CD4-positive, alpha-beta T cell (primary cell): ENCODE measurements at regions not wholly inside any gene's neighbourhood (a gene's known extent, or its start where the extent isn't known, plus 50 kb on each side); places are given as distances from the start of the nearest gene placed in this dataset.

Experiments used
- ATAC-seq: fragments of 200-7000 bp; cut with Tn5 transposase; one replicate; pipeline ENCODE4 v1.10.0; 2022; ENCODE audit warnings: mild to moderate bottlenecking; ENCODE audit not compliant: poor library complexity
- CTCF ChIA-PET: fragments of 350-600 bp; sonication (Branson Sonifier 250); formaldehyde crosslinking; loops from one replicate; lab custom pipeline; 2021; ENCODE audit warnings: antibody characterized with exemption, inconsistent platforms; lab: Charles Lee
- POLR2A ChIA-PET: fragments of 350-600 bp; sonication (Branson Sonifier 250); formaldehyde crosslinking; loops from one replicate; lab custom pipeline; 2021; ENCODE audit warnings: antibody characterized with exemption, inconsistent platforms; lab: Charles Lee
- DNase-seq, 14 experiments: peaks; one replicate each; pipeline ENCODE4 v3.0.0-alpha.2; 2013 to 2020; ENCODE audit warnings: mixed read lengths in 2 of 14
- H3K27ac ChIP-seq, 2 donors: one replicate each; pipeline versions ENCODE4 v1.5.1 to v1.7.0; 2013; ENCODE audit warnings: low read length in 2 of 2, low read depth in 1 of 2, mild to moderate bottlenecking in 1 of 2
- H3K27me3 ChIP-seq, 2 experiments: 1 replicate in 1 of 2; 2 replicates in 1 of 2; pipeline versions ENCODE4 v1.6.1 to v1.7.0; 2013; ENCODE audit warnings: low read length in 2 of 2, control low read depth in 1 of 2, mild to moderate bottlenecking in 1 of 2, moderate library complexity in 1 of 2; ENCODE audit not compliant: insufficient read depth in 2 of 2, control insufficient read depth in 1 of 2
- H3K36me3 ChIP-seq: one replicate; pipeline ENCODE4 v1.6.1; 2013; ENCODE audit warnings: low read length, control low read depth; ENCODE audit not compliant: insufficient read depth
- H3K4me1 ChIP-seq: one replicate; pipeline ENCODE4 v1.6.1; 2013; ENCODE audit warnings: low read length, control low read depth; ENCODE audit not compliant: insufficient read depth
- H3K4me3 ChIP-seq: one replicate; pipeline ENCODE4 v1.5.1; 2013; ENCODE audit warnings: mild to moderate bottlenecking, low read length, moderate library complexity
- H3K9me3 ChIP-seq, 2 experiments: 1 replicate in 1 of 2; 2 replicates in 1 of 2; pipeline versions ENCODE4 v1.6.1 to v1.7.0; 2013; ENCODE audit warnings: low read length in 2 of 2, mild to moderate bottlenecking in 2 of 2, control low read depth in 1 of 2, moderate library complexity in 1 of 2; ENCODE audit not compliant: control insufficient read depth in 1 of 2, insufficient read depth in 1 of 2
- H3K27ac Mint-ChIP-seq: one replicate; pipeline ENCODE4 v1.8.0; 2020; ENCODE audit warnings: mixed read lengths
- H3K27me3 Mint-ChIP-seq: one replicate; pipeline ENCODE4 v1.8.0; 2021; ENCODE audit warnings: mixed read lengths
- H3K36me3 Mint-ChIP-seq: one replicate; pipeline ENCODE4 v1.8.0; 2021; ENCODE audit warnings: low read depth, mixed read lengths
- H3K4me1 Mint-ChIP-seq: one replicate; pipeline ENCODE4 v1.8.0; 2021; ENCODE audit warnings: low read depth, mixed read lengths
- H3K4me3 Mint-ChIP-seq: one replicate; pipeline ENCODE4 v1.8.0; 2020; ENCODE audit warnings: mild to moderate bottlenecking, mixed read lengths
- H3K9me3 Mint-ChIP-seq: one replicate; pipeline ENCODE4 v1.8.0; 2020; ENCODE audit warnings: mixed read lengths
- CTCF ChIP-seq: fragments of 200-600 bp; IDR thresholded peaks from one replicate; pipeline ENCODE4 v1.8.0; 2022; ENCODE audit warnings: antibody characterized with exemption, mild to moderate bottlenecking
- intact Hi-C, 2 experiments: fragments of 100-400 bp; cut with DNase I in 1 of 2; cut with micrococcal nuclease in 1 of 2; formaldehyde crosslinking; loops; one replicate each; pipeline versions ENCODE4 v1.15.1 to v1.9.0; 2023 to 2025; cut with DNase I, micrococcal nuclease

GRCh38 chr15:79373113-79373512 lies 59.0 kb upstream of the MINAR1 start:
- ChIA-PET POLR2A (no interaction called here), CTCF (no interaction called here)
- no peak for DNase-seq
- Histone ChIP-seq H3K27me3 (no peaks in the 10 kb centered on the region), H3K9me3 (no peaks in the 10 kb centered on the region), H3K4me3 (no peak overlapping the region), H3K4me1 (no peaks in the 10 kb centered on the region), H3K27ac (no peak overlapping the region), H3K36me3 (no peaks in the 10 kb centered on the region)
- Mint-ChIP-seq H3K27ac (no peak overlapping the region), H3K27me3 (no peaks in the 10 kb centered on the region), H3K4me3 (no peak overlapping the region), H3K4me1 (no peaks in the 10 kb centered on the region), H3K9me3 (no peaks in the 10 kb centered on the region), H3K36me3 (no peaks in the 10 kb centered on the region)
- TF ChIP-seq CTCF = no peak
- ATAC-seq = no peak
- intact Hi-C loops = no loop called here

GRCh38 chr15:79373728-79374127 lies 58.4 kb upstream of the MINAR1 start:
- CTCF ChIA-PET = no interaction called here
- no peak overlapping the region for H3K4me3 Mint-ChIP-seq
- no peaks in the 10 kb centered on the region for H3K4me1 Mint-ChIP-seq
- H3K27me3 ChIP-seq = no peaks in the 10 kb centered on the region
- intact Hi-C loops = no loop called here
- no peak overlapping the region for H3K4me3 ChIP-seq
- H3K27ac Mint-ChIP-seq = no peak overlapping the region
- H3K9me3 Mint-ChIP-seq = no peaks in the 10 kb centered on the region
- H3K9me3 ChIP-seq = no peaks in the 10 kb centered on the region
- no peaks in the 10 kb centered on the region for H3K36me3 ChIP-seq
- no peak overlapping the region for H3K27ac ChIP-seq
- POLR2A ChIA-PET = no interaction called here
- TF ChIP-seq CTCF = no peak
- H3K36me3 Mint-ChIP-seq = no peaks in the 10 kb centered on the region
- DNase-seq (no peak), ATAC-seq (no peak)
- H3K4me1 ChIP-seq = no peaks in the 10 kb centered on the region
- H3K27me3 Mint-ChIP-seq = no peaks in the 10 kb centered on the region

- intact Hi-C loops = no loop called here
- Histone ChIP-seq H3K36me3 (no peaks in the 10 kb centered on the region), H3K4me1 (no peaks in the 10 kb centered on the region), H3K9me3 (no peaks in the 10 kb centered on the region), H3K4me3 (no peak overlapping the region), H3K27ac (no peak overlapping the region), H3K27me3 (no peaks in the 10 kb centered on the region)
- DNase-seq (no peak), ATAC-seq (no peak)
- Mint-ChIP-seq H3K4me1 (peaks cover 10% of the 10 kb centered on the region), H3K9me3 (no peaks in the 10 kb centered on the region), H3K27ac (no peak overlapping the region), H3K36me3 (no peaks in the 10 kb centered on the region), H3K27me3 (no peaks in the 10 kb centered on the region), H3K4me3 (no peak overlapping the region)
- POLR2A ChIA-PET = no interaction called here
- TF ChIP-seq CTCF = no peak
- CTCF ChIA-PET = no interaction called here
Measured at GRCh38 chr15:79376383-79376782, 55.8 kb upstream of the MINAR1 start.
